HG03565 (cell line): ENCODE measurements at regions not wholly inside any gene's neighbourhood (a gene's known extent, or its start where the extent isn't known, plus 50 kb on each side); places are given as distances from the start of the nearest gene placed in this dataset.
"Not testable (repeated sequence)": the region's sequence is repeated elsewhere in the genome, so short reads cannot be mapped to it uniquely, and the experiment has no call there.

ENCODE experiments used
- ATAC-seq: cut with Tn5 transposase; IDR thresholded peaks from one replicate; pipeline ENCODE4 v1.9.1; 2021; ENCODE audit warnings: mild to moderate bottlenecking, moderate library complexity; ENCODE audit not compliant: unreplicated experiment

GRCh38 chr7:81887098-81888090 is 117.5 kb upstream of the HGF start:
- peak; percentile 48 for ATAC-seq

- ATAC-seq = no peak
Measured at GRCh38 chr7:81886211-81886764, 116.4 kb upstream of the HGF start.

GRCh38 chr7:81884817-81885216 is 115.0 kb upstream of the HGF start:
- ATAC-seq = no peak

- peak; percentile 42 for ATAC-seq
Measured at GRCh38 chr7:81883801-81884393, 114.0 kb upstream of the HGF start.

- ATAC-seq = no peak
Measured at GRCh38 chr7:81882086-81882485, 112.2 kb upstream of the HGF start.

- no peak for ATAC-seq
Measured at GRCh38 chr7:81877890-81878289, 108.0 kb upstream of the HGF start.

- peak; percentile 36 for ATAC-seq
Measured at GRCh38 chr7:81873559-81873958, 103.7 kb upstream of the HGF start.

GRCh38 chr7:81871606-81872265 is 101.9 kb upstream of the HGF start:
- ATAC-seq = no peak

GRCh38 chr7:81870608-81871007 is 100.8 kb upstream of the HGF start:
- no peak for ATAC-seq

- no peak for ATAC-seq
Measured at GRCh38 chr7:81869670-81870069, 99.8 kb upstream of the HGF start.

- ATAC-seq = no peak
Measured at GRCh38 chr7:81865754-81866153, 95.9 kb upstream of the HGF start.

- no peak for ATAC-seq
Measured at GRCh38 chr7:81859433-81859832, 89.6 kb upstream of the HGF start.

- ATAC-seq = not testable (repeated sequence)
Measured at GRCh38 chr7:81858820-81859219, 89.0 kb upstream of the HGF start.

- ATAC-seq = no peak
Measured at GRCh38 chr7:81857385-81857784, 87.5 kb upstream of the HGF start.

- no peak for ATAC-seq
Measured at GRCh38 chr7:81854518-81854917, 84.7 kb upstream of the HGF start.

GRCh38 chr7:81852701-81853100 is 82.9 kb upstream of the HGF start:
- no peak for ATAC-seq

- no peak for ATAC-seq
Measured at GRCh38 chr7:81851413-81851812, 81.6 kb upstream of the HGF start.

GRCh38 chr7:81846398-81846797 is 76.6 kb upstream of the HGF start:
- peak; percentile 74 for ATAC-seq

- ATAC-seq = peak; percentile 87
Measured at GRCh38 chr7:81845744-81846241, 75.9 kb upstream of the HGF start.

GRCh38 chr7:81843657-81844056 is 73.8 kb upstream of the HGF start:
- ATAC-seq = not testable (repeated sequence)

GRCh38 chr7:81842361-81842760 is 72.5 kb upstream of the HGF start:
- no peak for ATAC-seq
